Keratinocyte (primary cell): ENCODE measurements at regions not wholly inside any gene's neighbourhood (a gene's known extent, or its start where the extent isn't known, plus 50 kb on each side); places are given as distances from the start of the nearest gene placed in this dataset.

ENCODE experiments used
- EZH2 ChIP-seq: IDR thresholded peaks from one replicate; pipeline ENCODE4 v1.6.1; 2012; ENCODE audit warnings: inconsistent platforms, mild to moderate bottlenecking, low read length, moderate library complexity
- TF ChIP-seq, protein P1 (sequence below), 3 experiments: IDR thresholded peaks in 1 of 3; conservative IDR thresholded peaks in 1 of 3; optimal IDR thresholded peaks in 1 of 3; 2 replicates in 2 of 3; 3 replicates in 1 of 3; pipeline versions ENCODE3 to v1.5.1; 2011; ENCODE audit warnings: low read length in 3 of 3, mild to moderate bottlenecking in 3 of 3, moderate library complexity in 2 of 3, control low read depth in 1 of 3, inconsistent platforms in 1 of 3; ENCODE audit not compliant: insufficient read depth in 2 of 3; ENCODE audit errors: extremely low read depth in 1 of 3

DNA sequence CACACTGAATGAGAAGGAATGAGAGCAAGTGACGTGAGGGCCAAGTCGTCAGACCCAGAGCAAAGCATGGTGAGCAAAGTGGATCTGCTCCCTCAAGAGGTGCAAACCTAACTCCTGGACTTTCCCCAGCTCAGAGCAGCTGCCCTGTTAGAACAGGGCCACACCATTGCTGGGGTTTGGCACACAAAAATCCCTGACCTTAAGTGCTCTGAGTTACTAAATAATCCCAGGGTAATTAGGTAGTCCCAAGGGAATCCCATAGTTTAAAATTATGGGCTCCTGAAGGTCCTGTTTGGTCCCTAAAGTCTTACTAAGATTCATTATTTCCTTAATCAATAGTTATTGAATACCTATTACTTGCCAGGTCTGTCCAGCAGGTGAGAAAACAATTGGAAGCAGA is 165.1 kb upstream of the TNFAIP3 start:
- TF ChIP-seq, protein P1, sequence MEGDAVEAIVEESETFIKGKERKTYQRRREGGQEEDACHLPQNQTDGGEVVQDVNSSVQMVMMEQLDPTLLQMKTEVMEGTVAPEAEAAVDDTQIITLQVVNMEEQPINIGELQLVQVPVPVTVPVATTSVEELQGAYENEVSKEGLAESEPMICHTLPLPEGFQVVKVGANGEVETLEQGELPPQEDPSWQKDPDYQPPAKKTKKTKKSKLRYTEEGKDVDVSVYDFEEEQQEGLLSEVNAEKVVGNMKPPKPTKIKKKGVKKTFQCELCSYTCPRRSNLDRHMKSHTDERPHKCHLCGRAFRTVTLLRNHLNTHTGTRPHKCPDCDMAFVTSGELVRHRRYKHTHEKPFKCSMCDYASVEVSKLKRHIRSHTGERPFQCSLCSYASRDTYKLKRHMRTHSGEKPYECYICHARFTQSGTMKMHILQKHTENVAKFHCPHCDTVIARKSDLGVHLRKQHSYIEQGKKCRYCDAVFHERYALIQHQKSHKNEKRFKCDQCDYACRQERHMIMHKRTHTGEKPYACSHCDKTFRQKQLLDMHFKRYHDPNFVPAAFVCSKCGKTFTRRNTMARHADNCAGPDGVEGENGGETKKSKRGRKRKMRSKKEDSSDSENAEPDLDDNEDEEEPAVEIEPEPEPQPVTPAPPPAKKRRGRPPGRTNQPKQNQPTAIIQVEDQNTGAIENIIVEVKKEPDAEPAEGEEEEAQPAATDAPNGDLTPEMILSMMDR (optimal IDR thresholded peaks at IDR 0.05 in 1 of 3, IDR thresholded peaks at IDR 0.05 in 1 of 3, conservative IDR thresholded peaks at IDR 0.05 in 1 of 3; ENCODE audit: extremely low read depth in 1 of 3, insufficient read depth in 2 of 3, low read length in 3 of 3) = no peak
- no peak for TF ChIP-seq EZH2
